Thoracic aorta (tissue), 2 donors: ENCODE measurements at regions not wholly inside any gene's neighbourhood (a gene's known extent, or its start where the extent isn't known, plus 50 kb on each side); places are given as distances from the start of the nearest gene placed in this dataset.

Source experiments
- ATAC-seq: fragments of 150-250 bp; one replicate; pipeline ENCODE4 v1.8.0; 2017; ENCODE audit warnings: low read depth; ENCODE audit not compliant: insufficient number of reproducible peaks, low FRiP score
- DNase-seq: peaks from one replicate; pipeline ENCODE4 v3.0.0-alpha.2; 2020; ENCODE audit warnings: low spot score
- H3K27ac ChIP-seq, 2 donors: fragments of 200-600 bp; sonication (generic); 1 replicate in 1 of 2; 2 replicates in 1 of 2; pipeline ENCODE4 v1.5.1; 2016; ENCODE audit warnings: mild to moderate bottlenecking in 2 of 2, moderate library complexity in 2 of 2
- H3K27me3 ChIP-seq: fragments of 200-600 bp; sonication (generic); replicated peaks from 2 replicates; pipeline ENCODE4 v1.6.0; 2016; ENCODE audit warnings: mild to moderate bottlenecking; ENCODE audit not compliant: insufficient read depth
- H3K36me3 ChIP-seq: fragments of 200-600 bp; sonication (generic); one replicate; pipeline ENCODE4 v1.5.1; 2016
- H3K4me1 ChIP-seq, 2 donors: fragments of 200-600 bp; sonication (generic); 1 replicate in 1 of 2; 2 replicates in 1 of 2; pipeline versions ENCODE4 v1.5.1 to v1.6.0; 2016; ENCODE audit warnings: low read depth in 2 of 2, mild to moderate bottlenecking in 1 of 2; ENCODE audit not compliant: control insufficient read depth in 1 of 2
- H3K4me3 ChIP-seq: fragments of 200-600 bp; sonication (generic); 2 replicates; pipeline ENCODE4 v1.5.1; 2016; ENCODE audit warnings: mild to moderate bottlenecking
- H3K9me3 ChIP-seq: fragments of 200-600 bp; sonication (generic); 2 replicates; pipeline ENCODE4 v1.5.1; 2016
- TF ChIP-seq, protein P1 (sequence below): fragments of 200-600 bp; sonication (generic); IDR thresholded peaks from one replicate; pipeline ENCODE4 v1.5.1; 2019; ENCODE audit warnings: antibody characterized with exemption

DNA sequence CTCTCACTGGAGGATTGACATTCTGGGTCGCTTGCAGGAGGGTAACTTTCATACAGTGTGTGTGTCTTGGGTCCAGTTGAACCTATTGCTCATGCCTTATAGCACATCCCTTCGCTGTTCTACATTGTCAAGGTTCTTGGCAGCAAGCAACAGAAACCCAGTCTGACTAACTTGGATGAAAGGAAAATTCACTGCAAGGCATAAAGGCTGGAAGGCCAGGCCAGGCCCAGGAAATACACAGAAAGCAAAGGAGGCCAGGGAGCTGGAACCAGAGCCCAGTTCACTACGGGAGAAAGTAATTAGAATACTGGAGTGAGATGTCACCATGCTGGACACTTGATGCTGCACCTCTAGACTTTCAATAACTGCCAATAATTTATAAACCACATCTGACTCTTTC is 353.8 kb upstream of the GATB start:
- ATAC-seq (no peak), DNase-seq (no peak)
- TF ChIP-seq, protein P1, sequence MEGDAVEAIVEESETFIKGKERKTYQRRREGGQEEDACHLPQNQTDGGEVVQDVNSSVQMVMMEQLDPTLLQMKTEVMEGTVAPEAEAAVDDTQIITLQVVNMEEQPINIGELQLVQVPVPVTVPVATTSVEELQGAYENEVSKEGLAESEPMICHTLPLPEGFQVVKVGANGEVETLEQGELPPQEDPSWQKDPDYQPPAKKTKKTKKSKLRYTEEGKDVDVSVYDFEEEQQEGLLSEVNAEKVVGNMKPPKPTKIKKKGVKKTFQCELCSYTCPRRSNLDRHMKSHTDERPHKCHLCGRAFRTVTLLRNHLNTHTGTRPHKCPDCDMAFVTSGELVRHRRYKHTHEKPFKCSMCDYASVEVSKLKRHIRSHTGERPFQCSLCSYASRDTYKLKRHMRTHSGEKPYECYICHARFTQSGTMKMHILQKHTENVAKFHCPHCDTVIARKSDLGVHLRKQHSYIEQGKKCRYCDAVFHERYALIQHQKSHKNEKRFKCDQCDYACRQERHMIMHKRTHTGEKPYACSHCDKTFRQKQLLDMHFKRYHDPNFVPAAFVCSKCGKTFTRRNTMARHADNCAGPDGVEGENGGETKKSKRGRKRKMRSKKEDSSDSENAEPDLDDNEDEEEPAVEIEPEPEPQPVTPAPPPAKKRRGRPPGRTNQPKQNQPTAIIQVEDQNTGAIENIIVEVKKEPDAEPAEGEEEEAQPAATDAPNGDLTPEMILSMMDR, result no peak
- peaks cover 0 to 5% of the 10 kb centered on the region in 2 donors for H3K4me1 ChIP-seq
- no peak overlapping the region for H3K27ac ChIP-seq
- no peaks in the 10 kb centered on the region for H3K36me3 ChIP-seq
- no peak overlapping the region for H3K4me3 ChIP-seq
- H3K27me3 ChIP-seq, result no peaks in the 10 kb centered on the region
- no peaks in the 10 kb centered on the region for H3K9me3 ChIP-seq

DNA sequence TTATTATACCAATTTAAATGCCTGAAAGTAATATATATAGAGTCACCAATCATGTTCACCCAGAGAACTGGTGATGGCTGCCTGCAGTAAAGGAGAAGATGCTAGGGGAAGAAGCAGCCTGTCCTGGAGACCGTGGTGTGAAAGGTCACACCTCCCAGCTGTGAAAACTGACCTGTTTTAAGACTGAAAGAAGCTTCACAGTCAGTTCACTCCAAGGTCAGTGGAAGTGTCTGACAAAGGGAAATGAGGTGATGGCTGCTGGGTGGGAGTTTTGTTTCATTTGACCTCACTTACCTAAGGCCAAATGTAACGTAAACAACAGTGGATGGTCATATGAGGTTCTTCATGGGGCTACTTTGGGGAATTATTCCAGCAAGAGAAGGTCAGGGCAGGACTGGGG is 352.1 kb upstream of the GATB start:
- Histone ChIP-seq H3K27me3 (no peaks in the 10 kb centered on the region), H3K27ac (no peak overlapping the region), H3K4me3 (no peak overlapping the region), H3K36me3 (no peaks in the 10 kb centered on the region), H3K9me3 (no peaks in the 10 kb centered on the region), H3K4me1 (peaks cover 0 to 9% of the 10 kb centered on the region in 2 donors)
- ATAC-seq (no peak), DNase-seq (no peak)
- TF ChIP-seq, protein P1, result no peak

DNA sequence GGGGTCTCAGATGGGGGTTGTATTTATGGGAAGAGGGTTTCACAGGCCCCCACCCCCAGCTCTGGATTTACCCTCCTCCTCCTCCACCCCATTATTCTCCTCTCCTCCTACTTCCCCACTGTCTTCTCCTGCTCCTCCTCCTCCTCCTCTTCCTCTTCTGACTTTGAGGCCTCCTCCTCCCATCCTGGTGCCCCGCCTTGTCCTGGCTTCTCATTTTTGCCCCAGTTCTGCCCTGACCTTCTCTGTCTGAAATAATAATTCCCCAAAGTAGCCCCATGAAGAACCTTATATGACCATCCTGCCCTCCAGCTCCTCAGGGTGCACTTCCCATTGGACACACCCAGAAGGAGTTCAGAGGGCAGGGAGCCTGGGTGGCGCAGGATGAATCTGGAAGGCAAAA is 351.4 kb upstream of the GATB start:
- Histone ChIP-seq H3K27ac (no peak overlapping the region), H3K4me1 (peaks cover 0 to 9% of the 10 kb centered on the region in 2 donors), H3K9me3 (no peaks in the 10 kb centered on the region), H3K27me3 (no peaks in the 10 kb centered on the region), H3K36me3 (no peaks in the 10 kb centered on the region), H3K4me3 (no peak overlapping the region)
- TF ChIP-seq, protein P1, result no peak
- ATAC-seq (no peak), DNase-seq (no peak)

DNA sequence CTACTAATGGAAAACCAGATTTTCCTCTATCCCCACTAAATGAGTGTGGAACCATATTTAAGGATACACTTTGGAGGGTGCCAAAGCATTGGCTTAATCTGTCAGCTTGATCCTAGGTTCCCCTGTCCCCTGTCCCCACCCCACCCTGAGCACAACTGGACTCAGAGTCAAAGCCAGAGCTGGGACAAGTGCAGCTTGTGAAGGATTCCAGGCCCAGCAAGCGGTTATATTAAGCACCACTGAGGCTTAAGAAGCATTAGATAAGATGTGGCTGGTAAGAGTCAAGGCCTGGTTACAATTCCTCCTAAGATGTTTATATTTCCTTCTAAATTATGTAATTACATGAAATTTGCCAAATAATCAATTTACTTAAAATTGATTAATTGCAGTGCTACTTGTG is 350.0 kb upstream of the GATB start:
- Histone ChIP-seq H3K4me1 (peaks cover 2 to 18% of the 10 kb centered on the region in 2 donors), H3K27me3 (no peaks in the 10 kb centered on the region), H3K27ac (no peak overlapping the region), H3K9me3 (no peaks in the 10 kb centered on the region), H3K36me3 (no peaks in the 10 kb centered on the region), H3K4me3 (no peak overlapping the region)
- ATAC-seq (no peak), DNase-seq (no peak)
- TF ChIP-seq, protein P1, result no peak

DNA sequence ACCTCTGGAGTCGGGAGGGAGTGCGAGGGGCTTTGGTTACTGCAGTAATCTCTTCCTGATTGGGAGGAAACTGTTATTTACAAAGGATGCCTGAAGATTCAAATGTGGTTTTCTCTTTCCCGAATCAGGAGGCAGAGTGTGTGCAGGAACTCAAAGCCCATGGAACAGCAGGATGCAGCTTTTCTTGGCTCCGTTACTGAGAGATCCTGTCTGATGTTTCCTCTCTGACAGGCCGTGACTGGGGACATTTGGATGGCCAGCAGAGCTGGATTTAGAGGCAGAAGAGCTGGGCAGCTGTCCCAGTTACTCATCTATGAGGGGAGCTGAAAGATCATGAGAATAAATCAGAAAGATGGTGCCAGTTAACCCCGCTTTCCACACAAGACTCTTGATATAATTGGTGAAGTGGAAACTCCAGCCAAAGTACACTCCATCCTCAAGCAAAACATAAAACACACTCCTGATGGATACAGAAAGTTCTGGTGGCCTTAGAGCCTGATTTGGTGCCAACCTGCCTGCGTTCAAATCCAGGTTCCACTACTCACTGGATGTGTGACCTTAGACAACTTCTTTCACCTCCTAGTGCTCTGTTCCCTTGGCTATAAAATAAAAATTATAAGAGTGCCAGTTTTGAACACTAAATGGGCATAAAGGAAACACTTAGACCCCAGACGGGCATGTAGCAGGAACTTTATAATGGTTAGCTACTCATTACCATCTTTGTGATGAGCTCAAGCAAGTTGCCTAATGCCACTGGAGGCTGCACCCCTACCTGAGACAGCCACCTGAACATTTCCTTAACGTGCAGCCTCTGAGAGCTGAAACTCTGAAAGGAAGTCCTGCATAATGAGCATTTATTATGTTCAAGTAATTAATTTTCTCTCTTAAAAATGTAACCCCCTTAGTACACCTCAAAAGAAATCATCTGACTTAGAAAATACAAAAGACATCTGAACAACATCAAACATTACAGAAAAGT is 349.0 kb upstream of the GATB start:
- DNase-seq (no peak), ATAC-seq (no peak)
- Histone ChIP-seq H3K36me3 (no peaks in the 10 kb centered on the region), H3K27me3 (no peaks in the 10 kb centered on the region), H3K4me1 (peaks cover 3 to 20% of the 10 kb centered on the region in 2 donors), H3K9me3 (no peaks in the 10 kb centered on the region), H3K4me3 (no peak overlapping the region), H3K27ac (no peak overlapping the region)
- TF ChIP-seq, protein P1, result no peak
